Head of caudate nucleus (tissue), 42 donors: ENCODE measurements at regions not wholly inside any gene's neighbourhood (a gene's known extent, or its start where the extent isn't known, plus 50 kb on each side); places are given as distances from the start of the nearest gene placed in this dataset.
A peak's percentile ranks its signal among the peaks of the same experiment; 100 is the strongest.

ENCODE experiments used
- DNase-seq, 42 donors: peaks; one replicate each; pipeline versions ENCODE4 v3.0.0 to v3.0.0-alpha.2; 2020 to 2021; ENCODE audit warnings: mixed read lengths in 7 of 42
- intact Hi-C: fragments of 100-400 bp; cut with DNase I; formaldehyde crosslinking; loops from one replicate; pipeline ENCODE4 v1.15.0; 2022

GRCh38 chr11:128042290-128042751, 545.0 kb downstream of the ETS1 start:
- intact Hi-C loops, result no loop called here
- DNase-seq, result no peak

GRCh38 chr11:128040603-128041002, 546.8 kb downstream of the ETS1 start:
- DNase-seq, result no peak
- intact Hi-C loops, result no loop called here

GRCh38 chr11:128039140-128040021, 548.0 kb downstream of the ETS1 start:
- DNase-seq, result no peak
- intact Hi-C loops, result loop anchor here (10.0 kb wide), 1 partner anchor 795 kb away; no protein-coding TSS in a partner anchor

- intact Hi-C loops, result loop anchor here (10.0 kb wide), 1 partner anchor 798 kb away; no protein-coding TSS in a partner anchor
- no peak for DNase-seq
These were observed 550.7 kb downstream of the ETS1 start for GRCh38 chr11:128036556-128037093.

GRCh38 chr11:128036006-128036405, 551.4 kb downstream of the ETS1 start:
- intact Hi-C loops, result loop anchor here (10.0 kb wide), 1 partner anchor 799 kb away; no protein-coding TSS in a partner anchor
- DNase-seq, result no peak

- intact Hi-C loops, result loop anchor here (10.0 kb wide), 1 partner anchor 803 kb away; no protein-coding TSS in a partner anchor
- peak in 37 of 42 donors; percentile 2 to 82 (median 55) for DNase-seq
These were observed 555.7 kb downstream of the ETS1 start for GRCh38 chr11:128031538-128032134.

GRCh38 chr11:128029219-128029722, 558.1 kb downstream of the ETS1 start:
- intact Hi-C loops, result no loop called here
- no peak for DNase-seq

- intact Hi-C loops, result no loop called here
- DNase-seq, result no peak
These were observed 560.8 kb downstream of the ETS1 start for GRCh38 chr11:128026596-128026995.

GRCh38 chr11:128022761-128023160, 564.6 kb downstream of the ETS1 start:
- intact Hi-C loops, result no loop called here
- DNase-seq, result no peak

- intact Hi-C loops, result no loop called here
These were observed 565.4 kb downstream of the ETS1 start for GRCh38 chr11:128022007-128022368.

GRCh38 chr11:128021349-128022006, 565.9 kb downstream of the ETS1 start:
- peak in 3 of 42 donors; percentile 7 to 26 (median 7) for DNase-seq
- intact Hi-C loops, result no loop called here

More at GRCh38 chr11:128022007-128022368, 565.4 kb downstream of the ETS1 start:
- DNase-seq, result no peak

- intact Hi-C loops, result no loop called here
- DNase-seq, result no peak
These were observed 568.7 kb downstream of the ETS1 start for GRCh38 chr11:128018692-128019091.

GRCh38 chr11:128005562-128005961, 581.8 kb downstream of the ETS1 start:
- intact Hi-C loops, result no loop called here

GRCh38 chr11:127998421-127998820, 588.9 kb downstream of the ETS1 start:
- intact Hi-C loops, result no loop called here
- DNase-seq, result no peak

More at GRCh38 chr11:128005562-128005961, 581.8 kb downstream of the ETS1 start:
- DNase-seq, result no peak

GRCh38 chr11:127997594-127997993, 589.8 kb downstream of the ETS1 start:
- intact Hi-C loops, result no loop called here
- DNase-seq, result peak in 6 of 42 donors; percentile 7 to 17 (median 13)

GRCh38 chr11:127996825-127997224, 590.5 kb downstream of the ETS1 start:
- no peak for DNase-seq
- intact Hi-C loops, result no loop called here

GRCh38 chr11:127995921-127996320, 591.4 kb downstream of the ETS1 start:
- intact Hi-C loops, result no loop called here
- DNase-seq, result no peak

- no peak for DNase-seq
- intact Hi-C loops, result no loop called here
These were observed 592.6 kb downstream of the ETS1 start for GRCh38 chr11:127994736-127995135.

- DNase-seq, result no peak
- intact Hi-C loops, result no loop called here
These were observed 593.6 kb downstream of the ETS1 start for GRCh38 chr11:127993788-127994187.
